ENCODE measurements at regions not wholly inside any gene's neighbourhood (a gene's known extent, or its start where the extent isn't known, plus 50 kb on each side); places are given as distances from the start of the nearest gene placed in this dataset.

GRCh38 chr4:89619206-89619962 lies 217.6 kb downstream of the SNCA start:
- no peak overlapping the region for H3K4me3 Mint-ChIP-seq (ENCODE audit: unreplicated experiment)
- intact Hi-C loops (cut with micrococcal nuclease; ENCODE audit: unreplicated experiment) = no loop called here
- CTCF ChIA-PET = no interaction called here
- no peak for TF ChIP-seq CTCF (IDR thresholded peaks at IDR 0.05; ENCODE audit: insufficient read depth in 1 of 2, low read depth in 1 of 2, low read length in 1 of 2, severe bottlenecking in 1 of 2, unreplicated experiment in 1 of 2)
- no TSS peak for BruUV-seq (replicated peaks)
- no peak overlapping the region for H3K4me3 ChIP-seq (ENCODE audit: low read depth, low read length)
- no peaks in the 10 kb centered on the region for H3K27me3 ChIP-seq (replicated peaks; ENCODE audit: control insufficient read depth, insufficient read depth, low read length)
- H3K4me1 Mint-ChIP-seq (ENCODE audit: low read depth, unreplicated experiment) = no peaks in the 10 kb centered on the region
- no peaks in the 10 kb centered on the region for H3K9me3 ChIP-seq
- H3K9me3 Mint-ChIP-seq (ENCODE audit: unreplicated experiment) = no peaks in the 10 kb centered on the region
- no peaks in the 10 kb centered on the region for H3K27me3 Mint-ChIP-seq (ENCODE audit: insufficient read depth, unreplicated experiment)
- no peak for DNase-seq
- no peaks in the 10 kb centered on the region for H3K36me3 ChIP-seq (ENCODE audit: control insufficient read depth, insufficient read depth, low read length)
- no peaks in the 10 kb centered on the region for H3K36me3 Mint-ChIP-seq (ENCODE audit: insufficient read depth, unreplicated experiment)
- H3K4me1 ChIP-seq = no peaks in the 10 kb centered on the region
- no peak overlapping the region for H3K27ac Mint-ChIP-seq (ENCODE audit: unreplicated experiment)
- POLR2A ChIA-PET = no interaction called here

- Mint-ChIP-seq H3K36me3 (ENCODE audit: insufficient read depth, unreplicated experiment) (no peaks in the 10 kb centered on the region), H3K4me1 (ENCODE audit: low read depth, unreplicated experiment) (no peaks in the 10 kb centered on the region), H3K9me3 (ENCODE audit: unreplicated experiment) (no peaks in the 10 kb centered on the region), H3K27ac (ENCODE audit: unreplicated experiment) (no peak overlapping the region), H3K27me3 (ENCODE audit: insufficient read depth, unreplicated experiment) (no peaks in the 10 kb centered on the region), H3K4me3 (ENCODE audit: unreplicated experiment) (no peak overlapping the region)
- Histone ChIP-seq H3K9me3 (no peaks in the 10 kb centered on the region), H3K36me3 (ENCODE audit: control insufficient read depth, insufficient read depth, low read length) (no peaks in the 10 kb centered on the region), H3K27me3 (replicated peaks; ENCODE audit: control insufficient read depth, insufficient read depth, low read length) (no peaks in the 10 kb centered on the region), H3K4me1 (no peaks in the 10 kb centered on the region), H3K4me3 (ENCODE audit: low read depth, low read length) (no peak overlapping the region)
- DNase-seq = no peak
- ChIA-PET CTCF (no interaction called here), POLR2A (no interaction called here)
- no TSS peak for BruUV-seq (replicated peaks)
- TF ChIP-seq CTCF (IDR thresholded peaks at IDR 0.05; ENCODE audit: insufficient read depth in 1 of 2, low read depth in 1 of 2, low read length in 1 of 2, severe bottlenecking in 1 of 2, unreplicated experiment in 1 of 2) = no peak
- intact Hi-C loops (cut with micrococcal nuclease; ENCODE audit: unreplicated experiment) = no loop called here
Observed at GRCh38 chr4:89618151-89618550, 218.8 kb downstream of the SNCA start.

- no peaks in the 10 kb centered on the region for H3K27me3 ChIP-seq (replicated peaks; ENCODE audit: control insufficient read depth, insufficient read depth, low read length)
- Mint-ChIP-seq H3K4me3 (ENCODE audit: unreplicated experiment) (no peak overlapping the region), H3K9me3 (ENCODE audit: unreplicated experiment) (no peaks in the 10 kb centered on the region), H3K4me1 (ENCODE audit: low read depth, unreplicated experiment) (no peaks in the 10 kb centered on the region), H3K27ac (ENCODE audit: unreplicated experiment) (no peak overlapping the region), H3K36me3 (ENCODE audit: insufficient read depth, unreplicated experiment) (no peaks in the 10 kb centered on the region), H3K27me3 (ENCODE audit: insufficient read depth, unreplicated experiment) (peaks cover 3% of the 10 kb centered on the region)
- H3K4me1 ChIP-seq = no peaks in the 10 kb centered on the region
- no peaks in the 10 kb centered on the region for H3K9me3 ChIP-seq
- no peak for TF ChIP-seq CTCF (IDR thresholded peaks at IDR 0.05; ENCODE audit: insufficient read depth in 1 of 2, low read depth in 1 of 2, low read length in 1 of 2, severe bottlenecking in 1 of 2, unreplicated experiment in 1 of 2)
- no peak for DNase-seq
- no peak overlapping the region for H3K4me3 ChIP-seq (ENCODE audit: low read depth, low read length)
- no TSS peak for BruUV-seq (replicated peaks)
- intact Hi-C loops (cut with micrococcal nuclease; ENCODE audit: unreplicated experiment) = no loop called here
- CTCF ChIA-PET = no interaction called here
- POLR2A ChIA-PET = no interaction called here
- H3K36me3 ChIP-seq (ENCODE audit: control insufficient read depth, insufficient read depth, low read length) = no peaks in the 10 kb centered on the region
Observed at GRCh38 chr4:89617317-89617716, 219.6 kb downstream of the SNCA start.
